DND-41 (cell line): ENCODE measurements at regions not wholly inside any gene's neighbourhood (a gene's known extent, or its start where the extent isn't known, plus 50 kb on each side); places are given as distances from the start of the nearest gene placed in this dataset.

Source experiments
- CTCF ChIP-seq: IDR thresholded peaks from 2 replicates; pipeline ENCODE4 v1.5.1; 2012; ENCODE audit warnings: borderline replicate concordance, low read length, moderate library complexity, mild to moderate bottlenecking; ENCODE audit not compliant: poor library complexity, severe bottlenecking; ENCODE audit errors: extremely low read depth
- EZH2 ChIP-seq: IDR thresholded peaks from 3 replicates; pipeline ENCODE4 v1.6.1; 2012; ENCODE audit warnings: borderline replicate concordance, low read depth, mild to moderate bottlenecking, moderate library complexity, low read length, inconsistent platforms; ENCODE audit not compliant: severe bottlenecking

- TF ChIP-seq CTCF = no peak
- TF ChIP-seq EZH2 = no peak
Measured at GRCh38 chr1:78351551-78352216, 139.1 kb upstream of the PTGFR start.
